ENCODE measurements at regions not wholly inside any gene's neighbourhood (a gene's known extent, or its start where the extent isn't known, plus 50 kb on each side); places are given as distances from the start of the nearest gene placed in this dataset.

DNA sequence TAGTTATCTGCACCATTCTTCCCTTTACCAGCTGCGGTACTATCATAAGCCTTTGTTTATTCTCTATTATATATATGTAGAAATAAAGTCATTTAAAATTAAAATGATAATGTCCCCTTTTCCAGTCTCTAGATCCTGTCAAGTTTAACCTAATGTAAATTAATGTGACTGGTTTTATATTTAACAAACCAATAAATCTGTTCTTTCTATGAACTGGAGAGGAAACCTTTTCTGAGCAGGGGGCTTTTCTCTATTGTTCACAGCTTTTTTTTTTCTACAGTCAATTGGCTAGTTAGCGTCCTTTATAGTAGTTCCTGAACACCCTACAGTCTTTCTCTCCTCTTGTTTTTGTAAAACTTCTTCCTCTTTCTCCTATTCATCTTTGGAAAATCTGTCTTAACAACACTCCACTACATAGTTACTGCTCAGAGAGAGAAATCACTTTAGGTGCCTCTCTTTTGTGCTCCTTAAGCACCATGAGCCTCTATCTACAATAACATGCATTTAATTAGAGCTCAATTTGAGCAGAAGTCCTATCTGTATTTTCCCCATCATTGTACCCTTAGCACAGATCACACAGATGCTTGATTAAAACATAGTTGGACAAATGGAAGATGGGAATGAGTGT lies 332.6 kb upstream of the SYT1 start:
- 71% methylated on average over 2 of the region's 2 CpGs for WGBS
- no peaks in the 10 kb centered on the region for H3K9me3 ChIP-seq
- no peak for DNase-seq (ENCODE audit: low spot score in 2 of 2)
- H3K4me3 ChIP-seq, result no peak overlapping the region
- TF ChIP-seq POLR2A (IDR thresholded peaks at IDR 0.05) (no peak), EP300 (IDR thresholded peaks at IDR 0.05) (no peak), POLR2AphosphoS5 (IDR thresholded peaks at IDR 0.05) (no peak)
- TF ChIP-seq, protein P1, sequence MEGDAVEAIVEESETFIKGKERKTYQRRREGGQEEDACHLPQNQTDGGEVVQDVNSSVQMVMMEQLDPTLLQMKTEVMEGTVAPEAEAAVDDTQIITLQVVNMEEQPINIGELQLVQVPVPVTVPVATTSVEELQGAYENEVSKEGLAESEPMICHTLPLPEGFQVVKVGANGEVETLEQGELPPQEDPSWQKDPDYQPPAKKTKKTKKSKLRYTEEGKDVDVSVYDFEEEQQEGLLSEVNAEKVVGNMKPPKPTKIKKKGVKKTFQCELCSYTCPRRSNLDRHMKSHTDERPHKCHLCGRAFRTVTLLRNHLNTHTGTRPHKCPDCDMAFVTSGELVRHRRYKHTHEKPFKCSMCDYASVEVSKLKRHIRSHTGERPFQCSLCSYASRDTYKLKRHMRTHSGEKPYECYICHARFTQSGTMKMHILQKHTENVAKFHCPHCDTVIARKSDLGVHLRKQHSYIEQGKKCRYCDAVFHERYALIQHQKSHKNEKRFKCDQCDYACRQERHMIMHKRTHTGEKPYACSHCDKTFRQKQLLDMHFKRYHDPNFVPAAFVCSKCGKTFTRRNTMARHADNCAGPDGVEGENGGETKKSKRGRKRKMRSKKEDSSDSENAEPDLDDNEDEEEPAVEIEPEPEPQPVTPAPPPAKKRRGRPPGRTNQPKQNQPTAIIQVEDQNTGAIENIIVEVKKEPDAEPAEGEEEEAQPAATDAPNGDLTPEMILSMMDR (IDR thresholded peaks at IDR 0.05), result no peak
- no peaks in the 10 kb centered on the region for H3K27me3 ChIP-seq
- no peak overlapping the region for H3K27ac ChIP-seq
- no peaks in the 10 kb centered on the region for H3K36me3 ChIP-seq
- no peaks in the 10 kb centered on the region for H3K4me1 ChIP-seq

DNA sequence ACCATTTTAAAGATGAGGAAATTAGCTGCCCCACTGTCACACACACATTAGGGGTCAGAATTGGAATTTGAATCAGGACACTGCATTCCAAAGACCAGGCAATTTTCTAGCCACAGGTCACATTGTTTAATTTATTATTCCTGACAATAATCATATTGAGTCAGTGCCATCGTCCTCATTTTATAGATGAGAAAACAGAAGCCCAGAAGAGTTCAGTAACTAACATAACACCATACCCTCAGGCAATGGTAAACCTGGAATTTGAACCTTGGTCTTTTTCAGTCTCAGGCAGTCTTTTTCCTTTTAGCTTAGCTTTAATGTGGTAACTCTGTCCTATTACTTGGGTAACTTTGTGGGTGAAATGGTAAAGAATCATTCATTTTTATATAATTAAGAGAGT lies 330.3 kb upstream of the SYT1 start:
- Histone ChIP-seq H3K27me3 (no peaks in the 10 kb centered on the region), H3K4me3 (no peak overlapping the region), H3K9me3 (no peaks in the 10 kb centered on the region), H3K36me3 (no peaks in the 10 kb centered on the region), H3K27ac (no peak overlapping the region), H3K4me1 (no peaks in the 10 kb centered on the region)
- TF ChIP-seq POLR2AphosphoS5 (IDR thresholded peaks at IDR 0.05) (no peak), POLR2A (IDR thresholded peaks at IDR 0.05) (no peak), EP300 (IDR thresholded peaks at IDR 0.05) (no peak)
- TF ChIP-seq, protein P1 (IDR thresholded peaks at IDR 0.05), result no peak
- WGBS, result 54% methylated on average over 1 of the region's 1 CpG
- no peak for DNase-seq (ENCODE audit: low spot score in 2 of 2)

DNA sequence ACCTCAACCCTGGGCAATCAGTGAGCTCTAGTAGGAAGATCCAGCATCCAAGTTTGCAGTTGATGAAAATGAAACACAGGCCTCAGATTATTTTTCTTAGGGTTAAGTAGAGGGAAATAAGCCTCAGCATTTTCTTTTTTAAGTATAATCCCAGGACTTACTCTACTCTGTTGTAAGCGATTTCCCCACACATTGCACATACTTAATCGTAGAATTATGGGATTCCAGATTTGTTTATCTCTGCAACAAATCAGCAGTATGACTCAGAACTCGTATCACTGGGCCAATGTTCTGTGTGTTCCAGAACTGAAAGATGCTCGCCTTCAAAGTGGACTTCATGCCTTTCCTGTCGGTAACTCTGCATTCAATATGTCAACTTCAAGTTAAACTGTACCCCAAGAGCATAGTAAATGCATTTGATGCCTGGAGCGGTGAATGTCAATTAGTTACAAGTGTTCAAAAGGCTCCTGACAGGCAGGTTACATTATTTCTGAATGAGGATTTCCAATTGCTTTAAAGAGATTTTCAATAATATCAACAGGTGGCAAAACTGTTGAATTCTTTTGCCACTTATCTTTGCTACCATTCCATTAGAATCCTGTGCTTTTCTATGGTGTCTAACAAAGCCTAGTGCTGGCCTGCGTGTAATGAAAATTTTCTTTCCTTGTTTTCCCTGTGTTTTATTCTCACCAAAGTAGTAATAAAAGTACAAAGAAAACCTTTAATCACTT lies 323.8 kb upstream of the SYT1 start:
- H3K9me3 ChIP-seq, result no peaks in the 10 kb centered on the region

DNA sequence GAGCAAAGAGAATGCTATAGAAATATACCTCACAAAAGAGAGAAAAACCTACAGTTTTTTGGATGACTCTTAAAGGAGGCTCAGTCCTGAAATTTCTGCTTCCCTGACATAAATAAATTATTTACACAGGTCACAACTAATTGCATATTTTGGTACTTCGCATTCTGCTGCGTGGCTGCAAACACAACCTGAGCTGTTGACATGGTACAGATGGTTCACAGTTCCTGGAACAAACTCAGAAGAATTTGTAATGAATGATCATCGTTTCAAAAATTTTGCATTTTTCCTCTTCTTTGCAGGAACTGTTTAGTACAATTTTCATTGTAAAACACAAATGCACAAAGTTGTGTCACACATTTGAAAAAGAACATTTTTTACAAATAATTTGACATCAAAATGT lies 313.7 kb upstream of the SYT1 start:
- Histone ChIP-seq H3K4me3 (no peak overlapping the region), H3K36me3 (no peaks in the 10 kb centered on the region), H3K27ac (no peak overlapping the region), H3K9me3 (no peaks in the 10 kb centered on the region), H3K4me1 (no peaks in the 10 kb centered on the region), H3K27me3 (no peaks in the 10 kb centered on the region)
- TF ChIP-seq EP300 (IDR thresholded peaks at IDR 0.05) (no peak), POLR2A (IDR thresholded peaks at IDR 0.05) (no peak), POLR2AphosphoS5 (IDR thresholded peaks at IDR 0.05) (no peak)
- TF ChIP-seq, protein P1 (IDR thresholded peaks at IDR 0.05), result no peak
- WGBS, result 89% methylated on average over 3 of the region's 3 CpGs
- no peak for DNase-seq (ENCODE audit: low spot score in 2 of 2)

More for the DNA sequence above, 323.8 kb upstream of the SYT1 start:
- DNase-seq (ENCODE audit: low spot score in 2 of 2), result no peak
- H3K27ac ChIP-seq, result no peak overlapping the region
- H3K27me3 ChIP-seq, result no peaks in the 10 kb centered on the region
- TF ChIP-seq, protein P1 (IDR thresholded peaks at IDR 0.05), result no peak
- TF ChIP-seq POLR2A (IDR thresholded peaks at IDR 0.05) (no peak), EP300 (IDR thresholded peaks at IDR 0.05) (no peak), POLR2AphosphoS5 (IDR thresholded peaks at IDR 0.05) (no peak)
- no peaks in the 10 kb centered on the region for H3K4me1 ChIP-seq
- H3K4me3 ChIP-seq, result no peak overlapping the region
- no peaks in the 10 kb centered on the region for H3K36me3 ChIP-seq
- 68% methylated on average over 7 of the region's 7 CpGs for WGBS

DNA sequence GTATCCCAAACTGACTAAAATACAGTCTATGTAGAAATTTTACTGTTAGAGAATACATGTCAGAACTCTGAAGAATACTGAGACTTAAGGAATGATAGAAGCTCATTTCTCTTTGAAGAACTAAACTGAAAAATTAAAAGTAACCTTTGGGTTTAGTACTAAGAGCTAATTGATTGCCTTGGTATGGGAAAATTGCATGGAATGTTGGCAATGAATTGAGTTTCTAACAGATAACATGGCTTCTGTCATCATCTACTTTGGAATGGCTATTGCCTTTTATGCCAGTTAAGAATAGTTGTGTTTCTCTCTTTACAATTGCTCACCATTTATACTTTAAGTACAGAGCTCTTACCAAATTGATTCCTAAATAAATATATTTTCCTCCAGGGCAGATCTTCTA lies 308.8 kb upstream of the SYT1 start:
- Histone ChIP-seq H3K36me3 (no peaks in the 10 kb centered on the region), H3K27me3 (no peaks in the 10 kb centered on the region), H3K4me3 (no peak overlapping the region), H3K9me3 (no peaks in the 10 kb centered on the region), H3K27ac (no peak overlapping the region), H3K4me1 (no peaks in the 10 kb centered on the region)
- no peak for DNase-seq (ENCODE audit: low spot score in 2 of 2)
- TF ChIP-seq EP300 (IDR thresholded peaks at IDR 0.05) (no peak), POLR2AphosphoS5 (IDR thresholded peaks at IDR 0.05) (no peak), POLR2A (IDR thresholded peaks at IDR 0.05) (no peak)
- TF ChIP-seq, protein P1 (IDR thresholded peaks at IDR 0.05), result no peak

Data from suprapubic skin (tissue), 4 donors.